ENCODE measurements at regions not wholly inside any gene's neighbourhood (a gene's known extent, or its start where the extent isn't known, plus 50 kb on each side); places are given as distances from the start of the nearest gene placed in this dataset.

- WGBS, 2 donors, result 91% methylated on average over 1 of the region's 1 CpG
- TF ChIP-seq CTCF (IDR thresholded peaks at IDR 0.05), result no peak
- TF ChIP-seq POLR2A (IDR thresholded peaks at IDR 0.05), result no peak
- intact Hi-C loops (cut with DNase I; ENCODE audit: low total_unique reads), result no loop called here
- no peak for DNase-seq (ENCODE audit: low spot score in 2 of 2)
- no peak overlapping the region for H3K4me3 ChIP-seq (ENCODE audit: low read depth, poor library complexity, severe bottlenecking)
Observed at GRCh38 chr4:23942471-23942870, 52.6 kb upstream of the PPARGC1A start.
